Spleen (tissue), 7 donors: ENCODE measurements at regions not wholly inside any gene's neighbourhood (a gene's known extent, or its start where the extent isn't known, plus 50 kb on each side); places are given as distances from the start of the nearest gene placed in this dataset.

ENCODE experiments used
- CTCF ChIP-seq, 11 experiments: fragments of 200-600 bp in 7 of 11; fragments of 450-650 bp in 4 of 11; sonication (generic) in 4 of 11; IDR thresholded peaks in 8 of 11; conservative IDR thresholded peaks in 3 of 11; 1 replicate in 7 of 11; 2 replicates in 4 of 11; pipeline versions ENCODE4 v1.4.0 to v1.8.0; 2016 to 2021; ENCODE audit warnings: antibody characterized with exemption in 11 of 11, inconsistent platforms in 4 of 11, mild to moderate bottlenecking in 1 of 11
- POLR2A ChIP-seq, 3 donors: fragments of 450-650 bp; IDR thresholded peaks; one replicate each; pipeline ENCODE4 v1.5.1; 2017; ENCODE audit warnings: antibody characterized with exemption in 3 of 3, mild to moderate bottlenecking in 1 of 3
- POLR2AphosphoS5 ChIP-seq, 3 donors: sonication (generic); formaldehyde crosslinking; IDR thresholded peaks; one replicate each; pipeline ENCODE4 v1.5.1; 2017; ENCODE audit warnings: antibody characterized with exemption in 3 of 3
- donor health status: DM: no; HTN: no; CAD: no; lungs with moderate emphysema.
- donor health status: DM: no; HTN: no; CAD: no.
- donor health status: DM: no; HTN: no; CAD: no.

- no peak for TF ChIP-seq CTCF (IDR thresholded peaks at IDR 0.05 in 8 of 11, conservative IDR thresholded peaks at IDR 0.05 in 3 of 11)
- no peak for TF ChIP-seq POLR2A (IDR thresholded peaks at IDR 0.05)
- no peak for TF ChIP-seq POLR2AphosphoS5 (IDR thresholded peaks at IDR 0.05)
These were observed 127.8 kb upstream of the EEF1E1 start for GRCh38 chr6:8229915-8230756.
